IMR-90 (cell line): ENCODE measurements at regions not wholly inside any gene's neighbourhood (a gene's known extent, or its start where the extent isn't known, plus 50 kb on each side); places are given as distances from the start of the nearest gene placed in this dataset.

Source experiments
- ATAC-seq: fragments of 200-7000 bp; cut with Tn5 transposase; 2 replicates; pipeline ENCODE4 v1.9.1; 2020; ENCODE audit warnings: low read depth, mild to moderate bottlenecking, moderate library complexity
- BruUV-seq: library from RNA; stranded (reverse); fragments of 400-500 nt; replicated peaks from 2 replicates; lab custom pipeline; 2021; lab: Mats Ljungman, UMichigan
- CTCF ChIA-PET: fragments of 300-600 bp; formaldehyde crosslinking; extraction: SDS; loops from one replicate; lab custom pipeline; 2021; ENCODE audit warnings: antibody characterized with exemption; lab: Yijun Ruan, JAX
- POLR2A ChIA-PET: fragments of 300-600 bp; sonication (Branson Sonifier 250); formaldehyde crosslinking; loops from one replicate; lab custom pipeline; 2022; ENCODE audit warnings: antibody characterized with exemption; ENCODE audit not compliant: unreplicated experiment; lab: Charles Lee
- DNase-seq: peaks from one replicate; pipeline ENCODE4 v3.0.0; 2013
- H2AFZ ChIP-seq: replicated peaks from 2 replicates; pipeline ENCODE3; 2013; ENCODE audit warnings: low read length, mild to moderate bottlenecking; ENCODE audit not compliant: poor library complexity
- H2AK5ac ChIP-seq: 2 replicates; pipeline ENCODE4 v1.6.1; 2013; ENCODE audit warnings: low read depth, low read length, inconsistent platforms
- H2AK9ac ChIP-seq: replicated peaks from 2 replicates; pipeline ENCODE3; 2013; ENCODE audit warnings: mild to moderate bottlenecking, low read depth, low read length, moderate library complexity; ENCODE audit not compliant: poor library complexity
- H2BK120ac ChIP-seq: 2 replicates; pipeline ENCODE4 v1.6.1; 2013; ENCODE audit warnings: low read depth, low read length, inconsistent platforms
- H2BK15ac ChIP-seq: 3 replicates; pipeline ENCODE4 v1.6.1; 2013; ENCODE audit warnings: low read depth, low read length, inconsistent platforms
- H2BK20ac ChIP-seq: 2 replicates; pipeline ENCODE4 v1.6.1; 2013; ENCODE audit warnings: low read depth, mild to moderate bottlenecking, inconsistent platforms, low read length, moderate library complexity
- H2BK5ac ChIP-seq: 2 replicates; pipeline ENCODE4 v1.6.1; 2013; ENCODE audit warnings: mild to moderate bottlenecking, low read depth, low read length, inconsistent platforms; ENCODE audit not compliant: poor library complexity, severe bottlenecking
- H3K14ac ChIP-seq: replicated peaks from 2 replicates; pipeline ENCODE4 v1.6.1; 2013; ENCODE audit warnings: low read depth, low read length, inconsistent platforms
- H3K18ac ChIP-seq: 2 replicates; pipeline ENCODE4 v1.6.1; 2013; ENCODE audit warnings: low read depth, low read length, control low read depth
- H3K23ac ChIP-seq: 2 replicates; pipeline ENCODE4 v1.6.1; 2013; ENCODE audit warnings: low read depth, low read length, inconsistent platforms
- H3K27ac ChIP-seq: 2 replicates; pipeline ENCODE4 v1.5.1; 2013; ENCODE audit warnings: mild to moderate bottlenecking, control low read depth, low read length; ENCODE audit not compliant: insufficient read depth
- H3K27me3 ChIP-seq: 2 replicates; pipeline ENCODE4 v1.6.1; 2013; ENCODE audit warnings: low read length; ENCODE audit not compliant: control insufficient read depth, insufficient read depth
- H3K36me3 ChIP-seq: 2 replicates; pipeline ENCODE4 v1.6.1; 2013; ENCODE audit warnings: low read length, mixed read lengths; ENCODE audit not compliant: control insufficient read depth, insufficient read depth
- H3K4ac ChIP-seq: 2 replicates; pipeline ENCODE4 v1.6.1; 2013; ENCODE audit warnings: low read depth, low read length, inconsistent platforms
- H3K4me1 ChIP-seq: 2 replicates; pipeline ENCODE4 v1.6.1; 2013; ENCODE audit warnings: low read length, mixed read lengths; ENCODE audit not compliant: control insufficient read depth, insufficient read depth
- H3K4me2 ChIP-seq: 2 replicates; pipeline ENCODE4 v1.6.1; 2013; ENCODE audit warnings: low read depth, mild to moderate bottlenecking, control low read depth, low read length, moderate library complexity
- H3K4me3 ChIP-seq: 2 replicates; pipeline ENCODE4 v1.5.1; 2013; ENCODE audit warnings: low read depth, mild to moderate bottlenecking, control low read depth, low read length, moderate library complexity; ENCODE audit not compliant: insufficient read depth
- H3K56ac ChIP-seq: 2 replicates; pipeline ENCODE4 v1.6.1; 2013; ENCODE audit warnings: low read length, inconsistent platforms; ENCODE audit not compliant: insufficient read depth; ENCODE audit errors: extremely low read depth
- H3K79me1 ChIP-seq, 2 experiments: 2 replicates each; pipeline ENCODE4 v1.6.1; 2013; ENCODE audit warnings: low read length in 2 of 2, inconsistent platforms in 1 of 2, low read depth in 1 of 2
- H3K9ac ChIP-seq: 2 replicates; pipeline ENCODE4 v1.6.1; 2013; ENCODE audit warnings: low read depth, low read length, control low read depth
- H3K9me1 ChIP-seq: 2 replicates; pipeline ENCODE4 v1.6.1; 2013; ENCODE audit warnings: low read length, inconsistent platforms; ENCODE audit not compliant: insufficient read depth
- H3K9me3 ChIP-seq: 2 replicates; pipeline ENCODE4 v1.6.1; 2013; ENCODE audit warnings: low read length; ENCODE audit not compliant: control insufficient read depth, insufficient read depth
- H4K20me1 ChIP-seq: 2 replicates; pipeline ENCODE4 v1.6.1; 2013; ENCODE audit warnings: low read length, inconsistent platforms; ENCODE audit not compliant: insufficient read depth
- H4K5ac ChIP-seq: 2 replicates; pipeline ENCODE4 v1.6.1; 2013; ENCODE audit warnings: mild to moderate bottlenecking, low read depth, low read length, control low read depth
- H4K8ac ChIP-seq, 2 experiments: 2 replicates each; pipeline ENCODE4 v1.6.1; 2013; ENCODE audit warnings: low read depth in 2 of 2, low read length in 2 of 2, control low read depth in 1 of 2, inconsistent platforms in 1 of 2
- H4K91ac ChIP-seq: 2 replicates; pipeline ENCODE4 v1.6.1; 2013; ENCODE audit warnings: low read depth, low read length, inconsistent platforms; ENCODE audit not compliant: insufficient read depth
- BHLHE40 ChIP-seq: fragments of 150-350 bp; IDR thresholded peaks from 2 replicates; pipeline ENCODE4 v1.6.1; 2016; ENCODE audit warnings: mild to moderate bottlenecking, low read depth, low read length
- CEBPB ChIP-seq: IDR thresholded peaks from 2 replicates; pipeline ENCODE4 v1.6.1; 2012; ENCODE audit warnings: low read depth, low read length, improper control_type of control experiment
- CHD1 ChIP-seq: IDR thresholded peaks from 2 replicates; pipeline ENCODE4 v1.6.1; 2012; ENCODE audit warnings: low read depth, low read length, improper control_type of control experiment
- FOS ChIP-seq: fragments of 150-350 bp; IDR thresholded peaks from 2 replicates; pipeline ENCODE4 v1.6.1; 2016; ENCODE audit warnings: low read depth, low read length
- MAFK ChIP-seq: IDR thresholded peaks from 2 replicates; pipeline ENCODE4 v1.6.1; 2012; ENCODE audit warnings: low read depth, low read length, improper control_type of control experiment
- MAZ ChIP-seq: IDR thresholded peaks from 2 replicates; pipeline ENCODE4 v1.6.1; 2012; ENCODE audit warnings: low read depth, mild to moderate bottlenecking, low read length, improper control_type of control experiment, moderate library complexity, borderline replicate concordance
- MXI1 ChIP-seq: IDR thresholded peaks from 2 replicates; pipeline ENCODE4 v1.6.1; 2012; ENCODE audit warnings: low read depth, mild to moderate bottlenecking, low read length, moderate library complexity, borderline replicate concordance
- NFE2L2 ChIP-seq: fragments of 150-350 bp; IDR thresholded peaks from 2 replicates; pipeline ENCODE4 v1.6.1; 2016; ENCODE audit warnings: low read depth, mild to moderate bottlenecking, low read length
- POLR2A ChIP-seq: IDR thresholded peaks from 2 replicates; pipeline ENCODE4 v1.6.1; 2012; ENCODE audit warnings: mild to moderate bottlenecking, low read depth, low read length
- RAD21 ChIP-seq: IDR thresholded peaks from 2 replicates; pipeline ENCODE4 v1.6.1; 2012; ENCODE audit warnings: low read length, improper control_type of control experiment
- RCOR1 ChIP-seq: IDR thresholded peaks from 2 replicates; pipeline ENCODE4 v1.6.1; 2012; ENCODE audit warnings: mild to moderate bottlenecking, low read length, improper control_type of control experiment; ENCODE audit not compliant: insufficient replicate concordance
- RFX5 ChIP-seq: IDR thresholded peaks from 2 replicates; pipeline ENCODE4 v1.8.0; 2012; ENCODE audit warnings: low read depth, mild to moderate bottlenecking, low read length, moderate library complexity
- SMC3 ChIP-seq: fragments of 150-350 bp; IDR thresholded peaks from 2 replicates; pipeline ENCODE4 v1.6.1; 2016; ENCODE audit warnings: low read depth, mild to moderate bottlenecking, antibody characterized with exemption, low read length, moderate library complexity
- WGBS, 2 experiments: methylation state at CpG; one replicate each; pipeline versions ENCODE4 v1.1.5 to v1.1.7; 2013; ENCODE audit warnings: missing lambda C conversion rate in 2 of 2; ENCODE audit not compliant: insufficient read length in 1 of 2; ENCODE audit errors: extremely low coverage in 2 of 2; 5-methylcytosine and 5-hydroxymethylcytosine counted together
- dilution Hi-C: fragments of 300-500 bp; cut with HindIII; formaldehyde crosslinking; loops from one replicate; pipeline ENCODE4 v1.14.3; 2018; ENCODE audit warnings: low sequenced_read_pairs; ENCODE audit not compliant: unreplicated experiment
- in situ Hi-C: fragments of 300-500 bp; cut with MboI; formaldehyde crosslinking; loops from 3 replicates; pipeline ENCODE4 v1.14.3; 2019; ENCODE audit warnings: low sequenced_read_pairs, inconsistent platforms, mixed read lengths
- intact Hi-C: fragments of 100-400 bp; cut with micrococcal nuclease; formaldehyde crosslinking; loops from 2 replicates; pipeline ENCODE4 v1.10.0; 2022
- TF ChIP-seq, protein P1 (sequence below): fragments of 150-350 bp; IDR thresholded peaks from 2 replicates; pipeline ENCODE4 v1.6.1; 2016; ENCODE audit warnings: low read depth, mild to moderate bottlenecking, low read length, moderate library complexity, borderline replicate concordance
- TF ChIP-seq, protein P2 (sequence below): conservative IDR thresholded peaks from 2 replicates; pipeline ENCODE4 v1.5.1; 2012; ENCODE audit warnings: mild to moderate bottlenecking, low read depth, low read length, improper control_type of control experiment

DNA sequence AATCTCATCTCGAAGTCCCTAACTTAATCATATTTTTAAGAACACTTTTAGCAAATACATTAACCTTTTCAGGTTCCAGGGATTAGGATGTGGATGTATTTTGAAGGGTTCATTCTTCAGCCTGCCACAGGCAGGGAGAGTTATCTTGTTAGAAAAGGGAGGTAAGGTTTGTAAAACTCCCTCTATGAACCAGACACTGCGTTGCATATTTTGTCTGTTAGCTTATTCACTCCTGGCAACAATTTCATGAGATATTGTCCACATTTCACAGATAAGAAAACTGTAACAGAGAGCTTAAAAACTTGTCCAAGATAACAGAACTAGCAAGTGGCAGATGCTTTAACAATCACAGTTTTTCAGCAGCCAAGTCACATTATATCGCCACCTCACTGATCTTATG, 155.4 kb downstream of the DIPK2A start:
- no TSS peak for BruUV-seq
- Histone ChIP-seq H4K8ac (no peak overlapping the region), H3K27ac (no peak overlapping the region), H3K23ac (no peak overlapping the region), H3K79me1 (no peaks in the 10 kb centered on the region), H3K4me2 (no peak overlapping the region), H3K4me3 (no peak overlapping the region), H2BK20ac (no peak overlapping the region), H3K4me1 (no peaks in the 10 kb centered on the region), H4K20me1 (no peaks in the 10 kb centered on the region), H3K9me3 (no peaks in the 10 kb centered on the region), H2BK15ac (no peak overlapping the region), H2AK5ac (no peak overlapping the region), H2BK5ac (no peak overlapping the region), H3K4ac (no peak overlapping the region), H4K5ac (no peak overlapping the region), H2BK120ac (no peak overlapping the region), H3K27me3 (no peaks in the 10 kb centered on the region), H3K14ac (no peak overlapping the region), H2AK9ac (no peak overlapping the region), H3K18ac (no peak overlapping the region), H3K36me3 (no peaks in the 10 kb centered on the region), H3K56ac (no peak overlapping the region), H3K9ac (no peak overlapping the region), H2AFZ (no peak overlapping the region), H4K91ac (no peak overlapping the region), H3K9me1 (no peaks in the 10 kb centered on the region)
- ChIA-PET CTCF (no interaction called here), POLR2A (no interaction called here)
- TF ChIP-seq MAFK (no peak), CEBPB (no peak), RFX5 (no peak), CHD1 (no peak), MAZ (no peak), BHLHE40 (no peak), SMC3 (no peak), RCOR1 (no peak), FOS (no peak), RAD21 (no peak), MXI1 (no peak), NFE2L2 (no peak), POLR2A (no peak)
- TF ChIP-seq, protein P1, sequence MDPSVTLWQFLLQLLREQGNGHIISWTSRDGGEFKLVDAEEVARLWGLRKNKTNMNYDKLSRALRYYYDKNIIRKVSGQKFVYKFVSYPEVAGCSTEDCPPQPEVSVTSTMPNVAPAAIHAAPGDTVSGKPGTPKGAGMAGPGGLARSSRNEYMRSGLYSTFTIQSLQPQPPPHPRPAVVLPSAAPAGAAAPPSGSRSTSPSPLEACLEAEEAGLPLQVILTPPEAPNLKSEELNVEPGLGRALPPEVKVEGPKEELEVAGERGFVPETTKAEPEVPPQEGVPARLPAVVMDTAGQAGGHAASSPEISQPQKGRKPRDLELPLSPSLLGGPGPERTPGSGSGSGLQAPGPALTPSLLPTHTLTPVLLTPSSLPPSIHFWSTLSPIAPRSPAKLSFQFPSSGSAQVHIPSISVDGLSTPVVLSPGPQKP = no peak
- TF ChIP-seq, protein P2, sequence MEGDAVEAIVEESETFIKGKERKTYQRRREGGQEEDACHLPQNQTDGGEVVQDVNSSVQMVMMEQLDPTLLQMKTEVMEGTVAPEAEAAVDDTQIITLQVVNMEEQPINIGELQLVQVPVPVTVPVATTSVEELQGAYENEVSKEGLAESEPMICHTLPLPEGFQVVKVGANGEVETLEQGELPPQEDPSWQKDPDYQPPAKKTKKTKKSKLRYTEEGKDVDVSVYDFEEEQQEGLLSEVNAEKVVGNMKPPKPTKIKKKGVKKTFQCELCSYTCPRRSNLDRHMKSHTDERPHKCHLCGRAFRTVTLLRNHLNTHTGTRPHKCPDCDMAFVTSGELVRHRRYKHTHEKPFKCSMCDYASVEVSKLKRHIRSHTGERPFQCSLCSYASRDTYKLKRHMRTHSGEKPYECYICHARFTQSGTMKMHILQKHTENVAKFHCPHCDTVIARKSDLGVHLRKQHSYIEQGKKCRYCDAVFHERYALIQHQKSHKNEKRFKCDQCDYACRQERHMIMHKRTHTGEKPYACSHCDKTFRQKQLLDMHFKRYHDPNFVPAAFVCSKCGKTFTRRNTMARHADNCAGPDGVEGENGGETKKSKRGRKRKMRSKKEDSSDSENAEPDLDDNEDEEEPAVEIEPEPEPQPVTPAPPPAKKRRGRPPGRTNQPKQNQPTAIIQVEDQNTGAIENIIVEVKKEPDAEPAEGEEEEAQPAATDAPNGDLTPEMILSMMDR = no peak
- dilution Hi-C loops (no loop called here), intact Hi-C loops (no loop called here), in situ Hi-C loops (no loop called here)
- DNase-seq (no peak), ATAC-seq (no peak)
- WGBS, 2 experiments = no CpG with 5 or more reads among the region's 3 CpGs
